HG03342 (cell line): ENCODE measurements at regions not wholly inside any gene's neighbourhood (a gene's known extent, or its start where the extent isn't known, plus 50 kb on each side); places are given as distances from the start of the nearest gene placed in this dataset.
"Not testable (repeated sequence)": the region's sequence is repeated elsewhere in the genome, so short reads cannot be mapped to it uniquely, and the experiment has no call there.

ENCODE experiments used
- ATAC-seq: cut with Tn5 transposase; IDR thresholded peaks from one replicate; pipeline ENCODE4 v1.9.1; 2021; ENCODE audit warnings: mild to moderate bottlenecking, moderate library complexity; ENCODE audit not compliant: unreplicated experiment

GRCh38 chr7:118404211-118404610 lies 179.7 kb downstream of the ANKRD7 start:
- no peak for ATAC-seq

DNA sequence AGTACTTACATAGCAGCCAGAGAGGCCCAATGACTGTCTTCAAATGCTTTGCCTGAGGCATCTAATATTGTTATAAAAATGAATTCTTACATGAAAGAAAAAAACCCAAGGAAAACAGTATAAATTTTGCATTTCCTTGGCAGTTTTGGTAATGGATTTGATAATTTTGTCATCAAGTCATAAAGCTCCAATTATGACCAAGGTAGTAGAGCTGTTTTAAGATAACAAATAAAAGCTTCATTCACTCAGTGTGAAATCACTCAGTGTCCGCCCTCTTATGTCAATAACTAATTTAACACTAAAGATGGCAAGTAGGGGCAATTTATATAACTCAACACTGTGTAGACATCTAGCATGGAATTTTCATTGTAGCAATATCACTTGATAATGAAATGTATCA lies 193.9 kb downstream of the ANKRD7 start:
- no peak for ATAC-seq

GRCh38 chr7:118420888-118421287 lies 196.4 kb downstream of the ANKRD7 start:
- no peak for ATAC-seq

DNA sequence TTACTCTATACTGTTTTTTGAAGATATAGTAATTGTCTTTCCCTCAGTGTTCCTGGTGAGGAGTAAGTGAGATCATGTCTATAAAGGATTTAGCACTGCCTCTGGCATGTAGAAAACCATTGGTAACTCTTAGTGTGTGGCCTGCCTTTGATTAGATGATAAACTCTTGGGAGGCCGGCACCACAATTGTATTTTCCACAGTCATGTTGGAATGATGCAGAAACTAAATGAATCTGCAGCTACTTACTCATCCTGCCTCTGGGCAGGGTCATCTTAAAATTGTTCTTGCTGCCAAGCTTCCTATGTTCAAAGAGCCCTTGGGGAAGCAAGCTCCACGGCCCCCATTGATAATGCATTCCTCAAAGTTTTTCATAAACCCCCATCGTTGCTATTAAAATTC lies 204.6 kb downstream of the ANKRD7 start:
- ATAC-seq = no peak

DNA sequence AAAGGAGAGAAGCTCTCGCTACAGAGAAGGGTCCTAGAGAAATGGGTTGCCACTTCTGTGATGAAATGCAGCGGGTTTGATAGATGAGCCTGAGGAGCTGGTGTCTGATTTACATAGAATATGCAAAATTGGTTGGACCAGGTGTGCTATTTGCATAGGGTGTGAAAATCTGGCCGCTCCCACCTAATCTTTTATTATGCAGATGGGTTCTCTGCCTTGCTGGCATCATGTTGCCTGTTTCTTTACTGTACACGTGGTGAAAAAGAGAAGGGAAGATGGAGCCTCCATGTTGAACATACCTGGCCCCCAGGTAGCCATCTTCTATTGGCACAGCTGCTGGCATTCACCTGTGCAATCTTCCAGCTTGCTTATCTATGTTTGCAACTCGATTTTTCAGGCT lies 212.2 kb downstream of the ANKRD7 start:
- no peak for ATAC-seq

DNA sequence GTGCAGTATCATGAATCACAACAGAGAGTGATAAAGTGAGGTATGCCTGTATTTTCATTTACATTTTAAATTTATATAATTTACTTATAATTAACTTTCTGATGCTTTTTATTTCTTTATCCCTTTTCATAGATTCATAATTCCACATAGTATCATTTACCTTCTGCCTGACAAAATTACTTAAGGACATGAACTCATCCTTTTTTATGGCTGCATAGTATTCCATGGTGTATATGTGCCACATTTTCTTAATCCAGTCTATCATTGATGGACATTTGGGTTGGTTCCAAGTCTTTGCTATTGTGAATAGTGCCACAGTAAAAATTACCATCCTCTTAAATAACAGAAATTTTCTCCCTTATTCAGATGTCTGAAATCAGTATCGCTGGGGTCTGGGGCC lies 224.5 kb downstream of the ANKRD7 start:
- not testable (repeated sequence) for ATAC-seq

DNA sequence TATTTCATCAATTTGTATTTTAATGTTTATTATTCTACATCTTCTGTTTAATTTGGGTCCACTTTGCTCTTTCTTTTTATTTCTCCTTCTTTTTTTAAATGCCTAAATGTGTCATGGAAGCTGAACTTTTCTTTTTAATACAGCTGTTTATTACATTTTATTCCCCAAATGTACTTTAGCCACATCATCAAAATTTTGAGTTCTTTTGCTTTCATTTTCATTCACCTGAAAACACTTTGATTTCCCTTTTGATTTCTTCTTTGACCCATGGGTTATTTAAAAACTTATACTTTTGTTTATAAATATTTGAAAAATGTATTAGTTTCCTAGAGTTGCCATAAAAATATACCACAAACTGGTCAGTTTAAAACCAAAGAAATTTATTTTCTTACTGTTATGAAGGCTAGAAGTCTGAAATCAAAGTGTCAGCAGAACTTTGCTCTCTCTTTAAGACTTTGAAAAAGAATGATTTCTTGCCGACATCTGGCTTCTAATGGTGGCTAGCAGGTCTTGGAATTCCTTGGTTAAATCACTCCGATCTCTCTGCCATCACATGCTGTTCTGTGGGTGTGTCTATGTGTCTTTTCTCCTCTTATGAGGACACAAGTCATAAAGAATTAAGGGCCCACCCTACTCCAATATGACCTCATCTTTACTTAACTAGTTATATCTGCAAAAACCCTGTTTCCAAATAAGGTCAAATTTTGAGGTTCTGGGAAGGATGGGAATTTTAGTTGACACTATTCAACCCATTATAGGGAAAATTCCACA lies 225.5 kb downstream of the ANKRD7 start:
- no peak for ATAC-seq

- no peak for ATAC-seq
Observed at GRCh38 chr7:118452128-118452527, 227.6 kb downstream of the ANKRD7 start.

DNA sequence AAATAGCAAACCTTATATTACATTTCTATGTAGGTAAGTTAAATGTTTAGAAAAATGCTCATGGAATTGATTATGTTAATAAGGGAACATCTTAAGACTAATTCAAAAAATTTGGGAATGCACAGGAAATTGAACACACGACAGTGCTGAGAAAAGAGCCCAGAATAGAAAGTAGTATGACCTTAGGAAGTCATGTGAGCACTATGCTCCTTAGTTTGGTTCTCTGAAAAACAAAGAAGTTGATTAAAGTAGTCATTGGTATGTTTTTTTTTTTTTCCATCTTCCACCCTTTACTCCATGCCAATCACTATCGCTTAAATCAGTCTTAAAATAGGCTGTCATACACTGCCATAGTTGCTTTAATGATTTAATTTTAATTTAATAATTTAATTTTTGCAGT lies 242.9 kb downstream of the ANKRD7 start:
- ATAC-seq = no peak

GRCh38 chr7:118472581-118472980 lies 248.1 kb downstream of the ANKRD7 start:
- ATAC-seq = no peak

GRCh38 chr7:118473271-118473670 lies 248.8 kb downstream of the ANKRD7 start:
- no peak for ATAC-seq

DNA sequence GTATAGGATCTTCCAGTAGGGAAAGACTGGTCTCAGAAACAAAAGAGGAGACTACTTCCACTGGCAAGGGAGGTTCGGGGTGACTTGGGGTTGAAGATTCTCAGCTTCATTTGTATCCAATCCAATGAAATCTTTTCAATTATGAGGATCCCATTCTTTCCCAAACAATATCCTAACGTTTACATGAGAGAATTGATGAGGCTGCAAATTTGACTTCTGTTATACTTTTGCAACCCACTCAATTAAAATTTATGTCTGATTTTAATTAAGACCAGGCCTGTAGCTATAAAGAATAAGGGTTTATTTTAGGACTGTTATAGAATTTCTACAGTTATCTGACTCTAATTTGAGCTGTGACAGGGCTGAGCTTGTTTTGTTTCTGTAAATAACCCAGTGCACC lies 251.5 kb downstream of the ANKRD7 start:
- no peak for ATAC-seq

DNA sequence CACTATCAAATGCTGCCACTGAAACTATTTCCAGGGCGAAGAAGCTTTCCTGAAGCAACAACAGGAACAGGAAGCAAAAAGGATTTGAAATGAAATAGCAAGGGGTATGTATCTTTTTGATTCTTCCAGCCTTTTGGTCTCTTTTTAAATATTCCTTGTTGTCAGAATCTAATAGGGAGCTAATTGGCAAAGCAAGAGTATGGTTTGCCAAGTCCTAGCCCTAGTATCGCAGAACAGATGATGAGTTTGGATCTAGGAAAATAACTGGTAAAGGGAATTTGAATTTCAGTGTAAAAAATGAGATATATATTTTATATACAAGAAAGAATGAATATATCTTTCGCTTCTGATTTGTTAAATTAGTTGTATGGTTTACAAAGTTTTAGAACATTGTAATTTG lies 252.5 kb downstream of the ANKRD7 start:
- no peak for ATAC-seq

- no peak for ATAC-seq
Observed at GRCh38 chr7:118478236-118478635, 253.7 kb downstream of the ANKRD7 start.

DNA sequence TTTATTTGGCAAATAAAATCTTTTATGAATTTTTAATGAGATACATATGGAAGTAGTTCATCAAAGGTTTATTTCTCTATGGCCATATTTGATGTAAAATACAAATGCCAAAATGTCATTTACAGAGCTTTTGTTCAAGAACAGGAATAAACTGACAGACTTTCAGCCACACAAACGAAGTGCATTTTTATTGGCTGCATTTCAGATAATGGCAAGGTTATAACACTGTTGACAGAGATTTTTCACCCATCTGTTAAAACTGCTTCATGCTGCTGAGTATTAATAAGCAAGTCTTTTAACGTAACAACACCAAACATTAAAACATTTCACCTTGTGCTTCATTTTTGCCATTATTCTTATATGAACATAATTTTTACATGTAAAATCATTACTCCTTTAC lies 254.4 kb downstream of the ANKRD7 start:
- ATAC-seq = no peak

GRCh38 chr7:118492466-118492865 lies 268.0 kb downstream of the ANKRD7 start:
- ATAC-seq = no peak

DNA sequence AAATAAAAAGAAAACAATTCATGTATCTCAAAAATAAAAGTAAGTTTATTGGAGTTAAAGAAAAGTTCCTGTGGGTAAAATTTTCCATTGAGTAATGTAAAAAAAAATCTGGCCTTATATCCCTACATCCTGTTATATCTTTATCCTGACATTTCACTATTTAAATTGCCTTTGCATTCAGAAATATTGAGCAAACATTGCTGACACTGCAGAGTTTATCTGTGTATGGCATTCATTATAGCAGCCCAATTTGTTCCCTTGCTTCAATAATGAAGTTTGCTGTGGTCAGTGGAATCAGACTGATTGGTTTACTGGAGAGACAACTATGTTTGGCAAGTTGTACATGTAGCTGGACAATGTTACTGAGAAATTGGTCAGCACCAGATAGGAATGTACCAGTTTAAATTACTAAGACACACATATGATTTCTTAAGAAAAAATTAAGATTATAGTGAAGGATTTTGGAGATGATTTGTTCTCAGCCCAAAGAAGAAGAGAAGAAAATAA lies 271.7 kb downstream of the ANKRD7 start:
- no peak for ATAC-seq

DNA sequence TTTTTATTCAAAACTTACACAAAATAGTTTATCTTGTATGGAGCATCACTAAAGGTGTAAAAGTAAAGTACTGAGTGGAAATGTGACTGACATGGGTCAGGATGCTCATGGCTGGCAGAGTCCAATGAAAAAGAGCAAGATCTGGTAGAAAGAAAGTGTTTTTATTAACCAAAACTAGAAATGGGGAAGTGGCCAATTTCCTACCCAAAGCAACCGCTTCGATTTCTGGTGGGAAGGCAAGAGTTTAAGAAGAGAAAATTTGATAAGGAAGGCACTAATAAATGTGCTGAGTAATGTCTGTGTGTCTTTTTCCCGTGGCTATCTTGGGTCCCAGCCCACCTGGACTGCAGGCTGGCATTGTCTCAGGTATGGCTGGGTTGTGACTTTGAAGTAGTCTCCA lies 277.7 kb downstream of the ANKRD7 start:
- ATAC-seq = no peak

- ATAC-seq = no peak
Observed at GRCh38 chr7:118511146-118511545, 286.6 kb downstream of the ANKRD7 start.

DNA sequence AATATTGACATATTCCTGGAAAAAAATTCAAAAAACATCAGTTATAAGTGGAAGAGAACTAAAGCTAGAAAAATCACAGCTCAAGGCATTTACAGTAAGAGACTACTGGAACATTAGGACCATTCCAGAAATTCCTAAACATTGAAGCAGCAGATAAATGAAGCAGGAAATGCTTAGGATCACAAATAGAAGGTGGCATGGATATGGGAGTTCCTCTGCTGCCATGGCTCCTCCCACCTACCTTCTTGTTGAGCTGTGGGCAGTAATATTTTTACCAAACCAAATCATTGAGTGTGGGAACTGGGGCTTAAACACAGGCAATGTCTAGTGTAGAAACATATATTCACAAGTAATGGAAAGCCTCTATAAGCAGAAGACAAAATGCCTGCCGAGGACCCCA lies 292.8 kb downstream of the ANKRD7 start:
- no peak for ATAC-seq

DNA sequence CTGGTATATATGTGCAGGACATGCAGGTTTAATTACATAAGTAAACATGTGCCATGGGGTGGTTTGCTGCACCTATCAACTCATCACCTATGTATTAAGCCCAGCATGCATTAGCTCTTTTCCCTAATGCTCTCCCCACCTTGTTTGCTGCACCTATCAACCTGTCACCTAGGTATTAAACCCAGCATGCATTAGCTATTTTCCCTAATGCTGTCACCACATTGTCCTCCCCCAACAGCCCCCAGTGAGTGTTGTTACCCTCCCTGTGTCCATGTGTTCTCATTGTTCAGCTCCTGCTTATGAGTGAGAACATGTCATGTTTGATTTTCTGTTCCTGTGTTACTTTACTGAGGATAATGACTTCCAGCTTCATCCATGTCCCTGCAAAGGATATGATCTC lies 300.5 kb downstream of the ANKRD7 start:
- no peak for ATAC-seq

GRCh38 chr7:118531566-118531965 lies 307.1 kb downstream of the ANKRD7 start:
- ATAC-seq = no peak

DNA sequence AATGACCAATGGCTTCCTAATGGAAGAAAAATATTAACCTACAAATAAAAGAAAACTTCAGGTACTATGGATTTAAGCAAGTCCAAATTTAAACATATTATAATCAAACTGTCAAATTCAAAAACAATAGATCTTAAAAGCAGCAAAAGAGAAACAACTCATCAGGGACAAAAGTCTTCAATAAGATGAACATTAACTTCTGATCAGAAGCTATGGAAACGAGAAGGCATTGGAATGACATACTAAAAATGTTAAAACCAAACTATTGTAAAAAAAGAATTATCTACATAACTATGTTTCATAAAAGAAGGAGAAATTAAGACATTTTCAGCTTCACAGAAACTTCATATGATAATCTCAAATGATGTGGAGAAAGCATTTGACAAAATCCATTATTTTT lies 334.7 kb downstream of the ANKRD7 start:
- ATAC-seq = no peak
